GM21576 (cell line): ENCODE measurements at regions not wholly inside any gene's neighbourhood (a gene's known extent, or its start where the extent isn't known, plus 50 kb on each side); places are given as distances from the start of the nearest gene placed in this dataset.
"Not testable (repeated sequence)": the region's sequence is repeated elsewhere in the genome, so short reads cannot be mapped to it uniquely, and the experiment has no call there.

Source experiments
- ATAC-seq: cut with Tn5 transposase; IDR thresholded peaks from one replicate; pipeline ENCODE4 v1.9.1; 2021; ENCODE audit warnings: mild to moderate bottlenecking, moderate library complexity; ENCODE audit not compliant: unreplicated experiment

DNA sequence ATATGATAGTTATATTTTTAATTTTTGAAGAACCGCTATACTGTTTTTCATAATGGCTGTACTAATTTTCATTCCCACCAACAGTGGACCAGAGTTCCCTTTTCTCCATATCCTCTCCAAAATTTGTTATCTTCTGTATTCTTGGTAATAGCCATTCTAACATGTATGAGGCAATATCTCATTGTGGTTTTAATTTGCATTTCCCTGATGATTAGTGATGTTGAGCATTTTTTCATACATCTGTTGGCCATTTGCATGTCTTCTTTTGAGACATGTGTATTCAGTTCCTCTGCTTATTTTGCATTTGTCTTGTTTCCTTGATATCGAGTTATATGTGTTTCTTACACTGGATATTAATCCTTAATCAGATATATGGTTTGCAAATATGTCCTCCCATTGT, 770.8 kb upstream of the MBL2 start:
- no peak for ATAC-seq

DNA sequence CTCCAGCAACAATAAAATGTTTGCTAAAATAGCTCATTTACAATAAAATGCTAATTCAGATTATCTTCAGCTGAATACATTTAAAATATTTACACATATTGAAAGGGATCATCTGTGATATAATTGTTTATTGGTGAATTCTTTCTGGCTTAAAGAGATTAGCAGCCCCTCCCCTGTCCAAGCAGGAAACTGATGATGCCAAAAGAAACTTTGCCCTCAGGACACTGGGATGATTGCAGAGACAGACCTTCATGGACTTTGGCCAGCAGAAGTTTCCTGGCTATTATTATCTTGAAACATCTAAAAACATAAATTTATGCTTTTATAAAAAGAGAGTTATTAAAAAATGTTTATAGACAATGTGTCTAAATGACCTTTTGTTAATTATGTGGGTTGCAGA, 764.9 kb upstream of the MBL2 start:
- ATAC-seq: no peak

DNA sequence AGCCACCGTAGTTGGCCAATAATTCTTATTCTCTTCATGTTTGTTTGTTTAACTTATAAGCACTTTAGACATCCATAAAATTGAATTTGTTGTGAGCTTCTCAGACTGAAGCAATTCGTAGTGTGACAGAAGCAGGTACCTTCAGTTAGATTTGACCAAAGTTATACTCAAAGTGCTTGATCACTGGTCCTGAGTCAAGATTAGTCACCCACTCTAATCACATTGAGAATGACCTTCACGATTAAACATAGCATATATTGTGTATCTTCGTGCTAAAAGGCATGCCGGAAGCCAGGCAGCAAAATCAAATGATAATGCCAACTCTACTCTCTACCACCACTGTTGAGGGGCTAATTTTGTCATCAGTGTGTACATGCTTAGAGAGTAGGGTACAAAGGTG, 763.7 kb upstream of the MBL2 start:
- ATAC-seq: no peak

DNA sequence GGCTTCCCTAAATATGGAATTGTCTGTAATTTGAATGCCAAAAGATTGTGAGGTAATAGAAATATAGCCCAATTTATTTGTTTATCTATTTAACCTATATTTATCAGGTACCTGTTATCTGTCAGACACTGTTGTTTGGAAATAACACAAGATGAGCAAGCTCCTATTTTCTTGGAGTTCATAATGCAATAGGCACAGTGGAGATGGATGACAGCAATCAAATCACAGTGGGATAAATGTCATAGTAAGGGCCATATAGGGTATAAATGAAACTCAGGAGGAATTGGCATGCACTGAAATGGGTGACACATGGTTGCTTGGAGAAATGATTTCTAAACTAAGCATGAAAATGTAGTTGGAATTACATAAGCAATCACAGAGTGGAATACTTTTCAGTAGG, 761.8 kb upstream of the MBL2 start:
- ATAC-seq: no peak

DNA sequence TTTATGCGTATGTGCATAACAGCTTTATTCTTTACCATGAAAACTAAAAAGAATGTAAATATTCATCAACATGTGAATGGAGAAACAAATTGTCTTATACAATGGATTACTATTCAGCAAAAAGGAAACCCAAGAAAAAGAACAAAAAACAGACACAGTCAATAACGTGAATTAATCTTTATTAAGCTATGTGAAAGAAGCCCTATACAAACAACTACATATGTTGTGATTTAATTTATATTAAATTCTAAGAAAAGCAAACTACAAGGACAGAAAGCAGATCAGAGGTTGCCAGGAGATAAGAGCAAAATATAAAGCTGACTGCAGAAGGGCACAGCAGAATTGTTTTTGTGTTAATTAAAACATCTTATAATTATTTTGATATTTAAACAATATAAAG, 756.4 kb upstream of the MBL2 start:
- ATAC-seq: no peak

DNA sequence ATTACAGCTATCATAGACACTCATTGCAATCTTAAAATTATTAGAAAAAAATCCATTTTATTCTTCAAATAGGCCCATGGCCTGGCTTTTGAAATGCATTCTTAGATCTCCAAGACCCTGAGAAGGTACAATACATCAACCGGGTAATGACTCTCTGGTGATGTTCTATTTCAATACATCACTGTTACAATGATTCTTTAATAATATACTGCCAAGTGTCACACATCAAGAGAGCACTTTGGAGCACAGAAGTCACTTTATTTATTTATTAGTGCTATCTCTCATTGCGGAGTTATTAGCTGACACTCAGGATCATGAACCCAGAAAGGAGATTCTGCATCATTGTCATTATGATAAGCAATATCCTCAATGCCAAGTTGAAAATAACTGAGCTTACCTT, 748.5 kb upstream of the MBL2 start:
- no peak for ATAC-seq

DNA sequence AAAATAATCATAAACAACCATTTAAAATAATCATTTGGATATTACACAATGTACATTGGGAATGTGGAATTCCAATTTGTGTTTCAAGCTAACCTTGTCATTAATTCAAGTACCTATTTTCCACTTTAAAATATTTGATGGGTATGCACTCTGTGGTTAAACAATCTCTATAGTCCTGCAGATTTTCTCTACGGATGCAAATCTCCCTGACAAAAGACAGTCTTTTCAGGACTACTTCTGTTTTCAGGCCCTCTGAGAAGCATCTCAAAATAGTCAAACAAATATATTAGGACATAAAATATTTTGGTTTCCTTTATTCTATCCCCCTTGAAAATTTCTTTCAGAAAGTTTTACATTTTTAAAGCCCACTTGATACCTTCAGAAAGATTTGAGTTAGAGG, 735.6 kb upstream of the MBL2 start:
- ATAC-seq: no peak

DNA sequence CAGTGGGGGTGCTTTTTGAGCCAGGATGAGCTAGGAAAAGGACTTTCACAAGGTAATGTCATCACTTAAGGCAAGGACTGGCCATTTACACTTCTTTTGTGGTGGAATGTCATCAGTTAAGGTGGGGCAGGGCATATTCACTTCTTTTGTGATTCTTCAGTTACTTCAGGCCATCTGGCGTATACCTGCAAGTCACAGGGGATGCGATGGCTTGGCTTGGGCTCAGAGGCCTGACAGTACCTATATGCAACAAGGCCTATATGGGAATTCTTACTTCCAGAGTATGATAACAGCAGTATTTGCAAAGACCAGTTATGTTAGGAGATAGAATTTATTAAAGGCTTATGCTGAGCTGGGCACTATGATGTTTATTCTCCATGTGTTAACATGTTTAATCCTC, 731.9 kb upstream of the MBL2 start:
- not testable (repeated sequence) for ATAC-seq

DNA sequence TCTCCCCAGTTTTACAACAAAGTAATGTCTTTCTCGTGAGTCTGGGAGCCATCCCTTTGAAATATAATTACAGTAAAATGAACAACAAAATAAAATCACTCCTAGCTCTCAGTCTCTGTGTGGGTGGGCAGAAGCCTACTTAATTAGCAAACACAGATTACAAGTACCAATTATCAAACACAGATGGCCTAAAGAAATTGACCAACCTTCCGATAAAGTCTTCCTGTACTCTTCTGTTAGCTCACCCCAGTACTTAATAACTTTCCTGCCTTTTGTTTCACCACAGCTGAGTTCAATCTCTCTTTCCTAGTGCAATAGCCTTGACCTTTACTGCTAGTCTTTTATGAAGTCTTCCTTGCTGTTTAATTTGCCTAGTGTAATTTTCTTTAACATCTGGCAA, 719.2 kb upstream of the MBL2 start:
- no peak for ATAC-seq

DNA sequence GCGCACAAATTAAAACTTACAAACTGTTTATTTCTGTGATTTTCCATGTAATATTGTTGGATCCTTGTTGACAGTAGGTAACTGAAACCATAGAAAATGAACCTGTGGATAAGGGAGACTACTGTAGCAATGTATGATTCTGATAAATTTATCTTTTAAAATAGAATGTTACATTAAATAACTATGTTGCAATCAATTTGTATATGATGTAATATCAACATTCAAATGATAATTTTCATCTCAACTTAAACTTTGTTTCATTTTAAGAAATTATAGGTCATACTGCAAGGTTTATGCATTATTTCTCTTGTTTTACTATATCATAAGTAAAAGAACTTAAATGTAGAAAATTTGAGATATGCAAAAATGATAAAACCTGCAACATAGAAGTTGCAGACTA, 718.0 kb upstream of the MBL2 start:
- no peak for ATAC-seq

DNA sequence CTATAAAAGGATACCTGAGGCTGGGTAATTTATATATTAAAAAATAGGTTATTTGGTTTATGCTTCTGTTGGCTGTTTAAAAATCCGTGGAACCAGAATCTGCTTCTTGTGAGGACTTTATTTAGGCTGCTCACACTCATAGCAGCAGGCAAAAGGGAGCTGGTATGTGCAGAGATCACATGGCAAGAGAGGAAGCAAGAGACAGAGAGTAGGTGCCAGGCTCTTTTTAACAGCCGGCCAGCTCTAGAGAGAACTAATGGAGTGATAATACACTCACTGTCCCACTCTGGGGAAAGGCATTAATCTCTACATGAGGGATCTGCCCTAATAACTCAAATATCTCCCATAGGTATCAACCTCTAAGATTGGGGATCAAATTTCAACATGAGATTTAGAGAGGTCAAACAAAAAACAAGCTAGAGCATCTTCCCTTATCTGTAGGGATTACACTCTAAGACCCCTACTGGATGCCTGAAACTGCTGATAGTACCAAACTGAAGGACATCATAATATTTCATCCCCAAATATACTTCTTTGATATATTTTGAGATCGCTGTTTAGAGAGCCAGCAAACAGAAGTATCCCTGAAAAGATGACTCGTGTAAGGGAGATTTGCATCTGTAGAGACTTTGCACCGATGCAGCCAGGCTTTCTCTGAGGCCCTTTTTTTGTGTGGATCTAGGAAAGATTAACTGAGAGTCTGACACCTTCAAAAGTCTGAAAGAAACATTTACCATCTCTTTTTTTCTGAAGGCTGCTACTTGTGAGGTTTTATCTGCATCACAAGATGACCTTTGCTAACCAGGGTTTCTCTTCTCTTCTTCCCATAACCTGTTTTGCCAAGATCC, 717.0 kb upstream of the MBL2 start:
- ATAC-seq: no peak

DNA sequence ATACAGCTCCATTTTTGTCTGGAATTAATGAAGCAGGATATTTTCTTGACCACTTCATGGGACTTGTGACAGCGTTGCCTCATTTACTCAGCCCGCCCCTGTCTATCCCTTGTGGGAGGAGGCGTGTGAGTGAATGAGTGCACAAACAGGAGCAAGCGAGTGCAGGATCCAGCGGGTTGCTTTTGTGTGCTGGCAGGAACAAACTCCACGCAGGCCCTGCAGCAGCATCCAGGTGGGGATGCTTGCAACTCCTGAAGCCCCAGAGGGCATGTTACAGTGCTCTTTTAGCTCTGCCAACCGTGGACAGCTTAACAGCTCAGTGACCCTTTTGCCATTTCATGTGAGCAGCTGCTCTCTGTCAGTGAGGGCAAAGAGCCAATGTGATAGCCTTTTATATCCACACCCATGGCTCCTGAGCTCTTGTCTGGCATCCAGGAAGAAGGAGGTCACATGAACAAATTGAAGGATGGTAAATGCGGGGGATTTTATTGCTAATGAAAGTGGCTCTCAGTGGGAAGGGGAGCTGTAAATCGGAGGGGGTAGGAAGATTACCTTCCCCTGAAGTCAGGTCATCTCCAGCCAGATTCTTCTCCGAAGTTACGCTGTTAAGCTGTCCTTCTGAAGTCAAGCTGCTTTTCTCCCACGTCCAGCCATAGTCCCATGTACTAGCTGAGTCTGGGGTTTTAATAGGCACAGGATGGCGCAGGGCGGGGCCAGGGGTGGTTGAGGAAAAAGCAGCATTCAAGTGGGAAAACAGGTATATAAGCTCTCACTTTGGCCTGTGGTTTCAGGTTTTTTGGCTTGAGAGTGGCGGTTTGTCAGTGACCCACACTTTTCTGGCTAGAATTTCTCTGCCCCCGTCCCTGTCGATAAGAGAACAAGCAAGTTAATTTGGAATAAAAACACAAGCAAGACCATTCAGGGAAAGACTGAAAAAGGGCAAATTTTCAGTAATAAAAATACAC, 714.7 kb upstream of the MBL2 start:
- ATAC-seq: no peak

DNA sequence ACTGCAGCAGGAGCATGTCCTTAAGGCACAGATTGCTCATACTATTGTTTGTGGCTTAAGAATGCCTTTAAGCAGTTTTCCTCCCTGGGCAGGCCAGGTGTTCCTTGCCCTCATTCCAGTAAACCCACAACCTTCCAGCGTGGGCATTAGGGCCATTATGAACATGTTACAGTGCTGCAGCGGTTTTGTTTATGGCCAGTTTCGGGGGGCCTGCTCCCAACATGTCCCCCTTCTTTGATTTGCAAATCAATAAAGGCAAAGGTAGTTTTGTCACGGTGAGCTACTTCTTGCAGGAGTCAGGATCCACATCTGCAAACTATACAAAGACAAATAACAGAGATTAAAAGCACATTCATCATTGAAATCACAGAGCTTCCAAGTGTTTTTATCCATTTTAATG, 712.8 kb upstream of the MBL2 start:
- not testable (repeated sequence) for ATAC-seq

DNA sequence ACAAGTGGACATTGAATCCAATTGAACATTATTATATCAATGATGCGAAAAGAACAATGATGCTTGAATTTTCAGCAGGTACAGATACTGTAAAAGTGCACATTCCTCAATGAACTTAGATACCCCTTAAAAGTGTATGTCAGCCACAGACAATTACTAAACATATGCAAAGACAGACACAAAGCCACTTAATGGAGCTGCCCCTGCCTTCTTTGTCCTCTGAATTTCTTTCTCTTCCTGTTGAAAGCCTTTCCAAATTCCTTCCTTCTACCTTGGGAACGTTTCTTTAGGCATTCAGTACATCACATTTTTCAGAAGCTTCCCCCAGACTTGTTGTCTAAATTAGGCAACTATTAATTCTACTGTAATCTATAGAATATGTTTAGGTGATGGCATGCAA, 706.8 kb upstream of the MBL2 start:
- ATAC-seq: no peak

DNA sequence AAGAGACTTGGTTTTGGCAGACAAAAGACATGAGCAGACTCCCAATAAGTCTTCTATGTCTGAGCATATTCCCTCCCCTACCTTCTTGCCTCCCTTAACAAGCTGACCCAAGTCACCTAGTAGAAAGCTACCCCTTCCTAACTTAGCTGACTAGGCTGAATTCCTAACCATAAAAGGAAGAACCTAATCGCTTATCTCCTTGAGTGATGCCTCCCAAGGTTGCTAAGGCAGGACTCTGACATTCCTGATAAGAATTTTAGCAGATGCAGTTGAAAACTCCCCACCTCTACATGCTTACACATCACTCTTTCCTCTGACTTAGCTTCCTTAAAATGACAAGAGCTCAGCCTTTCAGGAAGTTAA, 704.7 kb upstream of the MBL2 start:
- ATAC-seq: no peak

DNA sequence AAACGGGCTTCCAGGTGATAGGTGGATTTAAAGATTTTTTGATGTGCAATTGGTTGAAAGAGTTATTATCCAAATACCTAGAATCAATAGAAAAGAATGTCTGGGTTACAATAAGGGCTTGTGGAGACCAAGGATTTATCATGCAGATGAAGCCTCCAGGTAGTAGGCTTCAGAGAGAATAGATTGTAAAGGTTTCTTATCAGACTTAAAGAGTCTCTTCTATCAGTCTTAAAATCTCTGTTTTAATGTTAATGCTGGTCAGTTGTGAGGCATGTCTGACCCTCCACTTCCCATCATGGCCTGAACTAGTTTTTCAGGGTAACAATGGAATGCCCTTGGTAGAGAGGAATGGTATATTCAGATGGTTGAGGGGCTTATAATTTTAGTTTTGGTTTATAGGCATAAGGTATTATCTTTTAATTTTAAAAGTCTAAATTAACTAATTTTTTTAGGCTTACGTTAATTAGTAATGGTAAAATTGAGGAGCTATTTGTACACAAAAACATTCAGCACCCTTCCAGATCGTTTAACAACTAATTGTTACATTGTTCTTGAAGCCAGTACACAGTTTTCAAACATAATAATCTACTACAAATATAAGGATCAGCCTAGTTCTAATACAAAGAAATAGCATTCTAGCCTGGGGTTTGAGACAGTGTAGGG, 704.2 kb upstream of the MBL2 start:
- no peak for ATAC-seq

DNA sequence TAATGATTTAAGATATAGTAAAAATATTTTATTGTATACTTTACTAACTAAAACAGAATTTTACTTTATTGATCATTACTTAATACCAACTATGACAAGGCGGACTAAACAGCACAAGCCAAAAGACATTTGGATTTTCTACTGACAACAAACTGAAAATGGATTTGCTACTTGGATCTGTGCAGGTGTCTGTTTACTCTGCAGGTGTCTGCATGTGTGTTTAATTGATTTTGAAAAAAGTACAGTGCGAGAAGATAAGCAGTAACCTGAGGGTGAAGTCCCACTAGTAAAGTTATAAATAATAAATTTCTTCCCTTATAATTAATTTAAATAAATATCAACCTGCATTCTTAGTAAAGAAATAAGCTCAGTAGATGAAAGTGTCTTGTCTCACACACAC, 696.8 kb upstream of the MBL2 start:
- no peak for ATAC-seq

DNA sequence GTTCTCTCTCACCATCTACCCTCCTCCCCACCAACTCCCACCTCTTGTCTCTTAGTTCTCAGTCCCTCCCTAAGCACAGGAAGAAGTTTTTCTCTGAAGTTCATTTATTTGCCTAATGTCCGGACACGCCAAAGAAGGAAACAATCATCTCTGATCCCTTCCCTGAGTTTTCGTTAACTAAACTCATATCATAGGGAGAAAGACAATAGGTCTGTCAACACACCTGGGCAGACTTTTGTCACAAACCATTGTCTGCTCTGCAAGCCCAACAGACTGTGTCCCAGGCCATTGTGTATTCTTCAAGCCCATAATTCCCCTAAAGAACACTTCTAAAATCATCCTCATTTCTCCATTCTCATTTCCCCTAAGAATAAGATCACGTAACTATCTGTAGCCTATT, 691.0 kb upstream of the MBL2 start:
- ATAC-seq: no peak

DNA sequence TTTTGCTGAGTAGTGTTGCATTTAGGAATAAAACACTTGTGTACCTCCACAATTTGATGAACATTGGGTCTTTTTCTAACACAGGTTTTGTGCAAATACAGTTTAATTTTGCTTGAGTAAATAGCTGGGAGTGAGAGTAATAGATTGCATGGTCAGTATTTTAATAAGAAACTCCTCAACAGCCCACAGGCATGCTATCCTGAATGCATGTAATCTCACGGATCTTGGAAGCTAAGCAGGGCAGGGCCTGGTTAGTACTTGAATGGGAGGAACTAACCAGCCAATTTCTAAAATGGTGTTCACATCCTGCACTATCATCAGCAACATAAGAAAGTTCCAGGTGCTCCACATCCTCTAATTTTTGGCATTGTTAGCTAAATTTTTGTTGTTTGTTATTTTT, 685.4 kb upstream of the MBL2 start:
- ATAC-seq: no peak

DNA sequence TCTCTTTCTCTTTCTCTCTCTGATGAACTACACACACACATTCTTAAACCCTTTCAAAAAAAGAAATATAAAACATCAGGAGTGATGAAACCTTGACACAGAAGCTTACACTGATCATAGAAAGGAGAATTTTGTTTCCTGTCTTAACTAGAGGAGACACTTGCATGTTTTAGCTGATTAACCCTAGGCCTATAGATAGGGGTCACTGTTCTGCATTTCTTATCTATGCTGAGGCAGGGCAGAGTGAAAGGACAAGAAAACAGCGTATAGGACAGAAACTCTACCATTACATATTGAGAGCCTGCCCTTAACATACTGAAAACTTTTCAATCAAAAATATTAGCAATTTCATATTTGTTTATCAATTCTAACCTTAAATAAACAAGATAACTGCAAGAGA, 680.6 kb upstream of the MBL2 start:
- no peak for ATAC-seq

DNA sequence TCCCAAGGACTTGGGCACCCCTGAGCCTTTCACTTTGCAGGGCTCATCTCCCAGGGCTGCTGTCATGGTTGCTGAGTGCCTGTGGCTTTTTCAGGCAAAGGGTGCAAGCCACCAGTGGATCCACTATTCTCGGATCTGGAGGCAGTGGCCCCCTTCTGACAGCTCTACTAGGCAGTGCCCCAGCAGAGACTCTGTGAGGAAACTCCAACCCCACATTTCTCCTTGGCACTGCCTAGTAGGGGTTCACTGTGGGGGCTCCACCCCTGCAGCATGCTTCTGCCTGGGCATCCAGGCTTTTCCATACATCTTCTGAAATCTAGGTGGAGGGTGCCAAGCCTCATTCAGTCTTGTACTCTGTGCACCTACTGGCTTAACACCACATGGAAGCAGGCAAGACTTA, 675.0 kb upstream of the MBL2 start:
- ATAC-seq: no peak

DNA sequence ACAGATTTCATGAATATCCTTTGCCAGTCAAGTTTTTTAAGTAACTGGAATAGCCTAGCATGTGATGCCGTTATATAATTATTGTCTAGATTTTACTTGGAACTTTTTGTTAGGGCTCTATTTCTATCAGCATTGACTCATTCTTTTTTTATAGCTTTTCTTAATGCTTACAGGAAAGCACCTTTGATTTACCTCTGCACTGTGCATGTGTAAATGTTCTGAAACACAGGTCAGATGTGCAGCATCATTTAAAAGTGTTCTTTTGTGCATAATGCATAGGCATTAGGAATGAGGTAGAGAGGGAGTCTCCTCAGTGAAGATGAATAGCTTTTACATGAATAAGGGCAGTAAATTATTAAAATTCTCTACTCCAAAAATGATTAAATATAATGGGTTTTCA, 669.3 kb upstream of the MBL2 start:
- ATAC-seq: no peak
